ENCODE measurements at regions not wholly inside any gene's neighbourhood (a gene's known extent, or its start where the extent isn't known, plus 50 kb on each side); places are given as distances from the start of the nearest gene placed in this dataset.

- no peaks in the 10 kb centered on the region for H3K36me3 ChIP-seq
- ATAC-seq (ENCODE audit: low FRiP score in 2 of 2): no peak
- 86 to 92% methylated on average over 1 of the region's 1 CpG for WGBS, 2 donors
- H3K27me3 ChIP-seq: no peaks in the 10 kb centered on the region
- no peak for DNase-seq
- TF ChIP-seq CTCF (IDR thresholded peaks at IDR 0.05) (no peak), POLR2A (IDR thresholded peaks at IDR 0.05) (no peak), POLR2AphosphoS5 (IDR thresholded peaks at IDR 0.05) (no peak), EP300 (IDR thresholded peaks at IDR 0.05) (no peak)
- no peak overlapping the region for H3K27ac ChIP-seq
- H3K4me3 ChIP-seq: no peak overlapping the region
- no peaks in the 10 kb centered on the region for H3K9me3 ChIP-seq
- no peaks in the 10 kb centered on the region for H3K4me1 ChIP-seq
These were observed 929.6 kb upstream of the ATXN8OS start for GRCh38 chr13:69178000-69178399.

- 83 to 86% methylated on average over 7 to 9 of the region's 9 CpGs for WGBS, 2 donors
- Histone ChIP-seq H3K9me3 (peaks cover 0 to 3% (median 0%) of the 10 kb centered on the region in 4 donors), H3K27ac (no peak overlapping the region), H3K4me3 (no peak overlapping the region), H3K27me3 (no peaks in the 10 kb centered on the region), H3K36me3 (no peaks in the 10 kb centered on the region), H3K4me1 (no peaks in the 10 kb centered on the region)
- ATAC-seq (ENCODE audit: low FRiP score in 2 of 2) (no peak), DNase-seq (no peak)
- TF ChIP-seq POLR2A (IDR thresholded peaks at IDR 0.05) (no peak), POLR2AphosphoS5 (IDR thresholded peaks at IDR 0.05) (no peak), EP300 (IDR thresholded peaks at IDR 0.05) (no peak), CTCF (IDR thresholded peaks at IDR 0.05) (no peak)
These were observed 939.2 kb upstream of the ATXN8OS start for GRCh38 chr13:69168436-69168835.

GRCh38 chr13:69155136-69155535 is 952.5 kb upstream of the ATXN8OS start:
- H3K4me1 ChIP-seq: no peaks in the 10 kb centered on the region
- no peak for TF ChIP-seq POLR2AphosphoS5 (IDR thresholded peaks at IDR 0.05)
- TF ChIP-seq EP300 (IDR thresholded peaks at IDR 0.05): no peak
- TF ChIP-seq POLR2A (IDR thresholded peaks at IDR 0.05): no peak
- TF ChIP-seq CTCF (IDR thresholded peaks at IDR 0.05): no peak
- H3K36me3 ChIP-seq: no peaks in the 10 kb centered on the region
- no peaks in the 10 kb centered on the region for H3K27me3 ChIP-seq
- no peak for DNase-seq
- H3K4me3 ChIP-seq: no peak overlapping the region
- no peak overlapping the region for H3K27ac ChIP-seq
- WGBS, 2 donors: 48 to 50% methylated on average over 2 of the region's 2 CpGs
- ATAC-seq (ENCODE audit: low FRiP score in 2 of 2): no peak
- H3K9me3 ChIP-seq: no peaks in the 10 kb centered on the region

GRCh38 chr13:69142101-69142500 is 965.5 kb upstream of the ATXN8OS start:
- H3K27me3 ChIP-seq: no peaks in the 10 kb centered on the region
- H3K4me1 ChIP-seq: no peaks in the 10 kb centered on the region
- no peak for DNase-seq
- no peak overlapping the region for H3K4me3 ChIP-seq
- no peak overlapping the region for H3K27ac ChIP-seq
- TF ChIP-seq POLR2A (IDR thresholded peaks at IDR 0.05): no peak
- H3K36me3 ChIP-seq: no peaks in the 10 kb centered on the region
- 60 to 68% methylated on average over 3 of the region's 3 CpGs for WGBS, 2 donors
- H3K9me3 ChIP-seq: no peaks in the 10 kb centered on the region
- ATAC-seq (ENCODE audit: low FRiP score in 2 of 2): no peak

GRCh38 chr13:69124996-69125395 is 982.6 kb upstream of the ATXN8OS start:
- H3K9me3 ChIP-seq: peaks cover 0 to 6% (median 0%) of the 10 kb centered on the region in 4 donors
- 78 to 85% methylated on average over 2 of the region's 2 CpGs for WGBS, 2 donors
- no peak overlapping the region for H3K4me3 ChIP-seq
- no peaks in the 10 kb centered on the region for H3K27me3 ChIP-seq
- no peak for TF ChIP-seq POLR2A (IDR thresholded peaks at IDR 0.05)
- no peak for TF ChIP-seq CTCF (IDR thresholded peaks at IDR 0.05)
- no peak for TF ChIP-seq POLR2AphosphoS5 (IDR thresholded peaks at IDR 0.05)
- no peak for TF ChIP-seq EP300 (IDR thresholded peaks at IDR 0.05)
- DNase-seq: no peak
- no peak overlapping the region for H3K27ac ChIP-seq
- no peaks in the 10 kb centered on the region for H3K4me1 ChIP-seq
- no peaks in the 10 kb centered on the region for H3K36me3 ChIP-seq
- no peak for ATAC-seq (ENCODE audit: low FRiP score in 2 of 2)

All from upper lobe of left lung (tissue), 6 donors.